ENCODE measurements at regions not wholly inside any gene's neighbourhood (a gene's known extent, or its start where the extent isn't known, plus 50 kb on each side); places are given as distances from the start of the nearest gene placed in this dataset.
A peak's percentile ranks its signal among the peaks of the same experiment; 100 is the strongest.

DNA sequence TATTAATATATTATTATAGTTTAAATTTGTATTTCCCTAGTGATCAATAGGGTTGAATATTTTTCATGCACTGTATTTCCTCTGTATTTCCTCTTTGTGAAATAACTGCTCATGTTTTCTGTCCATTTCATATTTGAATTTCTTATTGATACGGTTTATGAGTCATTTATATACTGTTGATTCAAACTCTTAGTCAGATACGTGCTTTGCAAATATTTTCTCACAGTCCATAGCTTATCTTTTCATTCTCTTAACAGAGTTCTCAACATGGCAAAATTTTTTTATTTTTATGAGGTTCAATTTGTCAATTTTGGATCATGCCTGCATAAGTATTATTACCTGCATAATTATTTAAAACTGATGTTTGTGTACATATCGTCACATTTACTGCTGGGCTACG is 329.6 kb downstream of the HAO1 start:
- DNase-seq (ENCODE audit: low spot score) (no peak), FAIRE-seq (no peak)

DNA sequence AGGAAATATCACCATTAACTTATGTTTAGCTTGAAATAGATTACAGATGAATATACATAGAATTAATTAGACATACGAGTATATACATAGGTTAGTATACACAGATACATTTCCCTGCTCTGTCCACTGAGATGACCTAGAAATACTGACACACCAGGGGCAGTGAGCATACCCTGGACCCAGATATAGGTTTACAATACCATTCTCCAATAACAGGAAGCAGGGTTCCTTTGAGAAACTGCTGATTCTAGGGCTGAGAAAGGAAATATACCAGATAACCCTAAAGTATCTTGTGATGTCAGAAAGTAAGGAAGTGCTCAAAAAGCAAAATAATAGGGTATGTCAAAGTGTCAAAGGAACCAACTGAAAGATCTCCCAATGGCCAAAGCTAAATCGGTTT is 322.5 kb downstream of the HAO1 start:
- DNase-seq (ENCODE audit: low spot score): no peak
- FAIRE-seq: no peak

DNA sequence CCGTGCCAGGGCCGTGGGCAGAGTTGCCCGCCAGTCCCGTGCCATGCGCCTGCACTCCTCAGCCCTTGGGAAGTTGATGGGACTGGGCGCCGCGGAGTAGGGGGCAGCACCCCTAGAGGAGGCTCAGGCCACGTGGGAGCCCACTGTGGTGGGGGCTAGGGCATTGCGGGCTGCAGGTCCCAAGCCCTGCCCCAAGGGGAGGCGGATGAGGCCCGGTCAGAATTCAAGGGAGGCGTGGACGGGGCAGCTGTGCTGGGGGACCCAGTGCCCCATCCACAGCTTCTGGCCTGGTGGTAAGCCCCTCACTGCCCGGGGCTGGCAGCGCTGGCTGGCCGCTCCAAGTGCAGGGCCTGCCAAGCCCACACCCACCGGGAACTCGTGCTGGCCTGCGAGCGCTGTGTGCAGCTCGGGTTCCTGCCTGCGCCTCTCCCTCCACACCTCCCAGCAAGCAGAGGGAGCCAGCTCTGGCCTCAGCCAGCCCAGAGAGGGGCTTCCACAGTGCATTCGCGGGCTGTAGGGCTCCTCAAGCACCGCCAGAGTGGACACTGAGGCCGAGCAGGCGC is 317.8 kb downstream of the HAO1 start:
- FAIRE-seq: no peak
- no peak for DNase-seq (ENCODE audit: low spot score)

DNA sequence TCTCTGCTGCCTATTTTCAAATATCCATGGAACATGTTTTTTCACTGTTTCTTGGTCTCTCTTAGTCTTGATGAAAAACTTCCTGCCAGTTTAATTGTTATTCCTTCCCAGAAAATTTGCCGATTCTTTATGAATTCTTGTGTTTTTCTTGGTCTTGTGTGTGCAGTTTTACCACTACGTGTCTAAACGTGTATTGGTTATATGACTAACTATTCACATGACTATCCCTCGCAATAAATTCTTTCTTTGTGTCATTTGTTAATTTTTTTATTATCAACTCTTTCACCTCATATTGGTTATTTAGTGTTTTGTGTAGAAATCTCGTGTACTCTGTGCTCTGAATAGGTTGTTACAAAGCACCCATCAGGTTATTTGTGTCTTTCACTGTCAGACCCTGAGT is 315.4 kb downstream of the HAO1 start:
- DNase-seq (ENCODE audit: low spot score): no peak
- FAIRE-seq: no peak

DNA sequence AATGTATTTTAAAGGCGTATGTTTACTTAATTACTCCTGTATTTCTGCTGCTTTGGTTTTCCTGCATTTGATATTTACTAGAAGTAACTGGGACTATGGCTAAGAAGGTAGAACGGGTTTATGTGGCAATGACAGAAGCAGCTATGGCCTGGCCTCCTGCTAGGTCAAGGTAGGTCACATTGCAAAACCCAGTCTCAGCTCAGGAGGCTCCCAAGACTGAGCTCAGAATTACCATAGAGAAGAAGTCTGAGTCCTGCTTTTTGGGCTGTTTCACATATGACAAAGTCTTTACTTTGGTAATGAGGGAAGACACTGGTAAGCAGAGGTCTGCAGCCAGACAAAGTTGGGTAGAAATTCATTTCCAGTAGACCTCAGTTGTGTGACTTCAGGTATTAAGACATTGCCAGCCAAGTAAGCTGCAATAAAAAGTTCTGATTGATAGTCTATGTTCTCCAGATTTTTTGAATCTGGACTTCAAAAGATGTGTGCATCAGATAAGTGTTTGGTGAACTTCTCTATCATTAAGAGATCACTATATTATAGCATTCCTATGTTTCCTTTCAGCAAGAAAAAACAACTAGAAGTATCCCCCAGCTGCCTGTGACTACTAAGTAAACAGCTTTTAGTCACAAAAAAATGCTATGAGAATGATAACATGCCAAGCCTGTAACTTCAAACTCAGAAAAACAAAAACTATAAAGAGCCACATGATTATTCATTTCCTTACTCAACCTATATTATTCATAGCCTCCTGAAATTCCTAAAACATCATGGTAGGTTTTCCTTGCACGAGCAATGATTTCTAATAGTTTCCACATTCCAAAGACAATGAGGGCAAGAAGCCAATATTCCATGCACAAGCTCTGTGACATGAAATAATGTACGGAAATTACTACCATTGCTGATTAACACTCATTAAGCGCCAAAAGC is 312.3 kb downstream of the HAO1 start:
- FAIRE-seq: no peak
- DNase-seq (ENCODE audit: low spot score): no peak

DNA sequence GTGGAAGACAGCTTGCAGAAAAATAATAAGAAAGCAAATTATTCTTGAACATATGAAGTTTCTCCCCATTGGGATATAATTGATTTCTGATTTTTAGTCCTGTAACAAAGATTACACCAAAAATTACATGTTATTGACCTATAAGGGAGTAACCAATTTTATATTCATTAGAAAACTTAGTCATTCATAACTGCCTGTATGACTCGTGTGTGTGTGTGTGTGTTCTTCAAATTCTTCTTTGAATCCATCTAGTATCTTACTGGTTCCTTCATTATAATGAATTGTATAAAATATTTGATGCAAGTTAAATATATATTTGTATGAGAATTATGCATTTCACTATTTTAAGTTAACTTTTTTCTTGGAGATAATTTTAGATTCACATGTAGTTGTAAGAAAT is 310.4 kb downstream of the HAO1 start:
- no peak for FAIRE-seq
- no peak for DNase-seq (ENCODE audit: low spot score)

DNA sequence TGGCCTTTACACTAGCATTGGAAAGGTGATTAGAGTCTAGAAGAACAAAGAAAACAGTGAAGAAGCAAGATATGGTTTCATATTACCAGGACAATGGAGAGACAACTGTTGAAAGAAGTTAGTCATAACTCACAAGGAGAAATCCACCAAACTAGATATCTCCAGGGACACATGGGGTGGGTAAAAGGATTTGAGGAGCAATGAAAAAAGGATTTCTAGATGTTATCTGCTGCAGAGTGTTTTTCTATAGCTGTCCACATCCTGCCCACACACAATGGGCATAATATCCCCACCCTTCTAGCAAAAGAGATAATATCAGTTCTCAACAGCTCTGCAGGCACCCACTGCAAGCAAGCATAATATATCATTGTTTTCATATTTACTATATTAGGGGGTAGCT is 303.1 kb downstream of the HAO1 start:
- FAIRE-seq: no peak
- DNase-seq (ENCODE audit: low spot score): no peak

DNA sequence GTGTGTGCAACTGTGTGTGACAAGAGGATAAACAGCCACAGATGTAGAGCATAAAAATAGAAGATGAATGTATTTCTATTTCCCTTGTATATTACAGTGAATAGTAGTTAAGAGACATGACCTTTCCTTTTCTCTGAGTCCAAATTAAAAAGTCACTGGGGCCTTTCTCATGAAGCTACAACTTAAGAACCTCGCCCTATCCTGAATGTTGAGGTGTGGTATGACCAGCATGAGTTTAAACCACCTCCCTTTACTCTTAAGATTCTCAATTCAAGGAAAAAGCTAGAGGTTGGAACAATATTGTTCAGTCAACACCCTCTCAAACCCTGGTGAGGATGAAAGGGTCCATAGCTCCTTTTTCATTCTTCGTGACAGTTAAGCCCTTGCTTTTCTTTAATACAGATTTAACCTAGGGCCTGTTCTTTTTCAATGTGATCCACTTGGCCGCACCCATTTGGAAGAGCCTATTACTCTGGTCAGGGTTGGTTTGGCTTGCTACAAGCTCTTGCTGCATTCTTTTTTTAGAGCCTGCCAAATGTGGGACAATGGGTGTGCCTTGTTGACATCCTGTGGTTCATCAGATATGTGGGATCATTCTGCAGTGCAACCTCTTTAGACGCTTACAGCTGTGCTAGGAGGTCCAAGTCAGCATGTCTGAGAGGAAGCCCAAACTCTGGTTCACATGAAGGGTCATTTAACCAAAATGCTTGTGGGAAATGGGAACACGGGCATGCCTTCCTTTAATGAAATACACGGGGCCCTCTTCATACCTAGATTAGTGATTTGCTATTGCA is 290.0 kb downstream of the HAO1 start:
- DNase-seq (ENCODE audit: low spot score) (no peak), FAIRE-seq (no peak)

DNA sequence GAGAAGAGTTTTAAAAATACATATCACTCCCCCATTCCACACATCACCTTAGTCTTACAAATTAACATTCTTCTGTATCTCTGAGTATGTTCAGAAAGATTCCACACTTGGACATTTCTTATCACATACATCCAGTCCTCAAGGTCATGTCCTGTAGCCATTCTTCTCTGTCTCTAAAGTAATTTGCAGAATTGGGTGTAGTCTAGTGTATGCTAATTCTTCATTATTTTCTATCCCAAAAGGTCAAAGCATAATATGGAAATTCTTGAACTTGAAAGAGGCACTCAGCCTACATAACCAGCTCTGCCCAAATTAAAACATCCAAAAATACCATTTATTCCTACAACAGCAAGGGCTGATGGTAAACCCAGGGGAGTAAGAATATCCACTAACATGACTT is 286.0 kb downstream of the HAO1 start:
- FAIRE-seq (no peak), DNase-seq (ENCODE audit: low spot score) (no peak)

DNA sequence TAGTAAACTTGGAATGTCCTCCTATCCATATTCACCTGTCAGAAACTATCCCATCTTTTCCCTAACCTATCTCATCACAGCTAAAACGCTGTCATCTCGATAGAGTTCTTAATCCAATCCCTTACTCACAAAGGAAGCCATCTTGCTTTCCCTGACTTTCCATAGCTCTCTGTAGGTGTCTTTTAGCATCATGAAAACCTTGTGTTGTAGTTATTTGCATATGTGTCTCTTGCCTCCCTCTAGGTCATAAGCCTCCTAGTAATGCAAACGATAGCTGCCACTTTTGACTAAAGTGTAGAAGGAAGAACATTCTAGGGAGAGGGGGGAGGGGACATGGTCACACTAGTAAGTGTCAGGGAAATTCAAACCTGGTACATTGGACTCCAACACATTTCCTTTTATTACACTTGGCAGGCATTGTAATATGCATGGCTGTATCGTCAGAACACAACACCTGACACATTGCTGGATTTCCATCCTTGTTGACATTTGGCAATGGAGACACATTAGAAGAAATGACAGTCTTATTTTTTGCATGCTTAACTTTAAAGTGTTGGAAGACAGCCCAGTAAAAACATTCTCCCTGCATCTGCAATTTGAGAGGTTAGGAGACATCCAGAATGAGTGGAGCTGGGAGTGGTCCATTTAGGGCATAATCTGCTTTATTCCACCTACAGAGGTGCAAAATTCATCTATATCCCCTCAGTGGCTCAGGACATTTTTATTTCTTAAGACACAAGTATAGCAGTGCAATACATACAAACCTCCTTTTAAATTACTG is 283.4 kb downstream of the HAO1 start:
- DNase-seq (ENCODE audit: low spot score): no peak
- no peak for FAIRE-seq

DNA sequence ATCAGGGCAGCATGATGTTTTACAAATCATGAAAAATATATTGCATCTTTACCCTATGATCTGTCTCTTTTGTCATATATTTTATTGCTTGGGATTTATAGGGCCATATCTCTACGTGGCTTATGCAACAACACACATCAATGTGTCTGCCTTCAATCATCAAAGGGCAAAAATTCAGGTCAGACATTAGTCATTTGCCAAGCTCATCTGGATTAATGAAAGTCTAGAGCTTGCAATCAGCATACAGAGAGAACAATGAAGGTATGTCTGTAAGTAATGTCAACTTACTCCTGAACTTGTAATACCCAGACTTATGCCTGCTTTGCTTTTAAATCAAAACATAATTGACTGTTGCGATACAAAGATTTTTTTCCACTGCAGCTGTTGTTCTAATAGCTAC is 282.7 kb downstream of the HAO1 start:
- FAIRE-seq: no peak
- DNase-seq (ENCODE audit: low spot score): no peak

DNA sequence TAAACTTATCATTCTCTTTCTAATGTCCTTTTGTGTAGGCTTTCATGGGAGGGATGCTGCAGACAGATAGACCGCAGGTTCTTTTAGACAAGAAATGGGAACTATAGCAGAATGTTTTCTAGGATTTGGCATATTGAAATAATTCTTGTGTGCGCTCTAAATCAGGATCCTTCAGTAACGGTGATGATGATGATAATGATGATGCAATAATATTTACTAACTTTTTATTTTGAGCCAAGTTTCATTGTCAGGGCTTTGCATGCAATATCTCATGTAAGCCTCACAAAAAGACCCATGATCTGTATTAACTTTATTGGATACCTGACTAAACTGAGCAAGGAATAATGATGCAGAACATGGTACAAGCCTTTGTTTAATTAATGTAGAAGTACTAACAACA is 280.1 kb downstream of the HAO1 start:
- DNase-seq (ENCODE audit: low spot score): no peak
- no peak for FAIRE-seq

DNA sequence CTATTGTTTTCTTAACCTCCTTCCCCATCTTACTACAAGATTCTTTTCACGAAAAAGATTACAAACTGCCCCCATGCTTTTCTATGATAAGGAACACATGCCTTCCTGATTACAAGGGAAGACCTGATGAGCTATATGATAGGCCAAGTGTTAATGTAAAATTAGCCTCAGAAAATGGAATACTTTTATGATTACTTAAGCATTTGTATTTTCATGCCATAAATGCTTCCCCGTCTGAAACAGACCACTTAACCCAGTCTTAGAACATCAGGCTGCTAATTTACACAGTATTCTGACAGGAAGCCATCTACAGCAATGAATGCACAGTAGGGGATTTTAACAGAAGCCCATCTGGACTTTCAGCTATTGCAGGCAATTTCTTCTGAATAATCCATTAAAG is 274.9 kb downstream of the HAO1 start:
- FAIRE-seq: no peak

DNA sequence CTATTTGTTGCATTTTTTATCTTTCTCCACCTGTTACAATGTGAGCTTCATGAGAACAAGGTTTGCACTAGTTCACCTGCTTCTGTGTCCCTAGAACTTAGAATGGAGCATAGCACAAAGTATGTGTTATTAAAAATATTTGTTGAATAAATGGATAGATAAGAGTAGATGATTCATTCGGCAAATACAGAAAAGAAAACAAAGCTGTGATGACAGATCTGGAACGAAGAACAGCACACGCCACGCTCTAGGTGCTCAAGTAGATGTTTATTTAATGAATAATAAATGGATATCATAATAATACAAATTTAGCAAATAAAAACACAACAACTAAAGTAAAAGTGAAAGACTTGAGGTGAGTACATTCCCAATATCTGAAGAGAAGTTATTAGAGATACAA is 273.1 kb downstream of the HAO1 start:
- FAIRE-seq (no peak), DNase-seq (ENCODE audit: low spot score) (no peak)

More for the DNA sequence above, 274.9 kb downstream of the HAO1 start:
- DNase-seq (ENCODE audit: low spot score): no peak

DNA sequence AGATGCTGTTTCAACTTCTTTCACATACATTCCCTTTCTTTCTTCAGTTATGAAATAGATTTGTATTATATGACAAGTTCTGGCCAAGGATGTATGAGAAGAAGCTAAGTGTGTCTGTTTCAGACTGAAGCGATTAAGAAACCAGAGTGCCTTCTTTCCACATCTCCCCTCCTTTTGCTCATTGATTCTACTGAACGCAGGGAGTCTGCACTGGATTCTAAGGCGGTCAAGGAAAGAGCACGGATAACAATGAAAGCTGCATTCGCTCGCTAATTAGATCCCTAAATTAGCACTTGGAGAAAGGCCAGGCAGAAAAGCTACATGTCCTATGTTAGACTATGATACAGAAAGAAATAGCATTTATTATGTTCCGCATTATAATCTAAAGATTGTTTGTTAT is 267.7 kb downstream of the HAO1 start:
- no peak for FAIRE-seq
- DNase-seq (ENCODE audit: low spot score): no peak

DNA sequence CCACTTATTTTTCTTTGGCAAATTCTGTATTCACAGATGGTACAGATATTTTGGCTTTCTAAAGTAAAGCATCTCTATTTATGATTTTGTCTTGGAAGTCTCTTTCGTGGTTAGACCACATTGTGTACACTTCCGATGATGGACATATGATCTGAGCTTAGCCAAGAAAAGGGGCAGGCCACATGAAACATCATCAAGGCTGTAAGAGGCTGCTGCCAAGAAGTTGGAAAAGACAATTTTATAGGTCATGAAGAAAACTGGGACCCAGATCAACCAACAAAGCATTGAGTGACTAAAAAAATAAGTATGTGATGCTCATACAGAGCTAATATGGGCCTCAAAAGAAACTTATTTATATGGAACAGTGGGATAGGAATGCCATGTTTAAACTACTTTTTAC is 266.4 kb downstream of the HAO1 start:
- DNase-seq (ENCODE audit: low spot score) (no peak), FAIRE-seq (no peak)

DNA sequence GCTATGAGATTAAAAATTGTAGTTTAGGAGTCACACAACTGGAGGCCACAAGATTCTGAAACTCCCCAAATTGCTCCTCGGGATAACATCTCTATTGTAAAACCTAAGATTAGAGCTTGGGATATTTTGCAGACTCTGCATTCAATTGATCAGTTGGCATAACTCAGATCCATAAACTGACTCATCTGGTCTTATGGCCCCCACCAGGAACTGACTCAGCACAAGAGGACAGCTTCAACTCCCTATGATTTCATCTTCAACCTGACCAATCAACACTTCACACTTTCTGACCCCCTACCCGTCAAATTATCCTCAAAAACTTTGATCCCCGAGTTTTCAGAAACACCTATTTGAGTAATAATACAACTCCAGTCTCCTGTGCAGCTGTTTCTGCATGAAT is 257.3 kb downstream of the HAO1 start:
- DNase-seq (ENCODE audit: low spot score) (no peak), FAIRE-seq (no peak)

DNA sequence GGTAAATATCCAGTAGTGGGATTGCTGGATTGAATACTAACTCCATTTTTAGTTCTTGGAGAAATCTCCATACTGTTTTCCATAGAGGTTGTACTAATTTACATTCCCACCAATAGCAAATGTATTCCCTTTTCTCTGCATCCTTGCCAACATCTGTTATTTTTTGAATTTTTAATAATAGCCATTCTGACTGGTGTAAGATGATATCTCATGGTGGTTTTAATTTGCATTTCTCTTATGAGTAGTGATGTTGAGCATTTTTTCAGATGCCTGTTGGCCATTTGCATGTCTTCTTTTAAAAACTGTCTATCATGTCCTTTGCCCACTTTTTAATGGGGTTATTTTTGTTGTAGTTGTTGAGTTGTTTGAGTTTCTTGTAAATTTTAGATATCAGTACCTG is 253.2 kb downstream of the HAO1 start:
- FAIRE-seq: no peak
- no peak for DNase-seq (ENCODE audit: low spot score)

DNA sequence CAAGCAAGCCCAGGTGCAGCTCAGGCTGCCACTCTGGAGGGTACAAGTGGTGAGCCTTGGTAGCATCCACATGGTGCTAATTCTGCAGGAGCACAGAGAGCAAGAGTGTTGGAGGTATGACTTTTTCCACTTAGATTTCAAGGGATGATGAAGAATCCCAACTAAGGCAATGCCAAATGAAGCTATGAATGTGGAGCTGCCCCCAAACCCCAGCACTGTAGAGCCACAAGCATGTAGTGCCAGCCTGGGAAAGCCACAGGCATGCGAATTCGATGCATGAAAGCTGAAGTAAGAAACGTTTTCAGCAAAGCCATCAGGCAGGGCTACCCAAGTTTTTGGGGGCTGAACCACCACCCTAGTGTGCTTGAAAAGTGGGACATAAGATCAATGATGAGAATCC is 251.1 kb downstream of the HAO1 start:
- FAIRE-seq (no peak), DNase-seq (ENCODE audit: low spot score) (no peak)

DNA sequence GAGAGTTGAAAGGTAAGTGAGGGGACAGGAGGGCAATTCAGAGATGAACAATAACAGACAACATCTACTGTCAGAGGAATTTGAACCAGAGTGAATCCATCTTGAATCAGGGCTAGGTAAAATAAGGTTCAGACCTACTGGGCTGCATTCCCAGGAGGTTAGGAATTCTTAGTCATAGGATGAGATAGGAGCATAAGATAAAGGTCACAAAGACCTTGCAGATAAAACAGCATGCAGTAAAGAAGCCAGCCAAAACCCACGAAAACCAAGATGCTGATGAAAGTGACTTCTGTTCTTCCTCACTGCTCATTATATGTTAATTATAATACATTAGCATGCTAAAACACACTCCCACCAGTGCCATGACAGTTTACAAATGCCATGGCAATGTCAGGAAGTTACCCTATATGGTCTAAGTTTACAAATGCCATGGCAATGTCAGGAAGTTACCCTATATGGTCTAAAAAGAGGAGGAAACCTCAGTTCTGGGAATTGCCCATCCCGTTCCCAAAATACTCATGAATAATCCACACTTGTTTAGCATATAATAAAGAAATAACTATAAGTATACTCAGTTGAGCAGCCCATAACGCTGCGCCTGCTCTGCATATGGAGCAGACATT is 248.5 kb downstream of the HAO1 start:
- peak; percentile 58 for DNase-seq (ENCODE audit: low spot score)
- FAIRE-seq: peak; percentile 22

DNA sequence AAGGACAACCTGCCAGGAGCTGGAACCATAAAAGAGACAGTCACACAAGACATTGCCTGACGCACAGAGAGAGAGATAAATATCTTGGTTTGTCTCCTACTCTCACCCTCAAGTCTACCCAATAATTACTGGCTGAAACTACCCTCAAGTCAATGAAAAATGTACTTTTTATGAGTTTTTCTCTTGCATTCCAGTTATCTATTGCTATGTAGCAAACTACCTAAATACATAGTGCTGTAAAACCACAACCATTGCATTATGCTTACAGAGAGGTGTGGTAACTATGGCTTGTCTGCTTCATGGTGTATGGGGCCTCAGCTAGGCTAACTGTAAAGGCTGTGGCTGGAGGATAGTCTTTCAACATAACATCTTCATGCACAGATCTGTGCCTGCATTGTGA is 247.8 kb downstream of the HAO1 start:
- FAIRE-seq: no peak
- DNase-seq (ENCODE audit: low spot score): no peak

Measured in RCC 7860 (cell line).